ENCODE measurements at regions not wholly inside any gene's neighbourhood (a gene's known extent, or its start where the extent isn't known, plus 50 kb on each side); places are given as distances from the start of the nearest gene placed in this dataset.

DNA sequence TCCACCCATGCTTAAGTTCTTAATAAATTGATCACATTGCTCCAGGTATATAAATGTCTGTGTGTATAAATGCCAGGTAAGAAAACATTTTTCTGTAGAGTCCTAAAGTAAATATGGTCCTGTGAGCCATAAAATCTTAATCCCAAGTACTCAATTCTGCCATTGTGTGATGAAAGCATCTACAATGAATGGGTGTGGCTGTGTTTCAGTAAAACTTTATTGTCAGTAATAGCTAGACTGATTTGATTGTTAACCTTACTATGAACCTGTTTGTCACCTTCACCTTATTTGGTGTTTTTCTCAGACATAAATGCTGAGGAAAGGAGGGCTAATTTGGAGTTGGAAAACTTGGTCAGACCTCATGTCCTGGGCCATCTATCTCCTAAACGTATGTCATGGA is 683.5 kb upstream of the GRM7 start:
- Histone ChIP-seq H3K27me3 (no peaks in the 10 kb centered on the region), H3K4me3 (no peak overlapping the region), H3K9me3 (no peaks in the 10 kb centered on the region), H3K4me1 (no peaks in the 10 kb centered on the region), H3K36me3 (ENCODE audit: low read depth, missing control alignments) (no peaks in the 10 kb centered on the region), H3K27ac (no peak overlapping the region)
- intact Hi-C loops (cut with DNase I; ENCODE audit: low total_unique reads) = no loop called here
- 80 to 83% methylated on average over 1 of the region's 1 CpG for WGBS, 2 donors
- DNase-seq = no peak
- TF ChIP-seq CTCF (IDR thresholded peaks at IDR 0.05) (no peak), POLR2A (IDR thresholded peaks at IDR 0.05) (no peak)

DNA sequence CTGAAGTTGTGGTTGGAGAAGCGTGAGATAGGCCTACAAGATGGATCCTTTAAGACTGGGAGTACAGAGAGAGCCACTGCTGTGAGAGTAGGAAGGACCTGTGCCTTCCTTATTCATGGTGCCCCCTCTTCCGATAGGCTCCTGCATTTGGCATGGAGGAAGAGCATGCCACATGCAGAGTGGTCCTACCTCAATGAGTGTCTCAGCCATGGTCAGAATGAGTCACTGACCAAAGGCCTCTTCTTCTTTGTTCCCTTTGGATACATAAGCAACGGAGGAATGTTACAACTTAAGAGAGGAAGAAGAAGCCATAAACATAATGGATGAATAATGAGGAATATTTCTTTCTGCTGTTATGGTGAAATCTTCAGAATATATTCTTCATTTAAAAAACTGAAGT is 681.2 kb upstream of the GRM7 start:
- Histone ChIP-seq H3K4me3 (no peak overlapping the region), H3K36me3 (ENCODE audit: low read depth, missing control alignments) (no peaks in the 10 kb centered on the region), H3K9me3 (no peaks in the 10 kb centered on the region), H3K27ac (no peak overlapping the region), H3K27me3 (no peaks in the 10 kb centered on the region), H3K4me1 (no peaks in the 10 kb centered on the region)
- DNase-seq = no peak
- WGBS, 2 donors = 81 to 92% methylated on average over 3 of the region's 3 CpGs
- intact Hi-C loops (cut with DNase I; ENCODE audit: low total_unique reads) = no loop called here
- TF ChIP-seq CTCF (IDR thresholded peaks at IDR 0.05) = no peak
- TF ChIP-seq POLR2A (IDR thresholded peaks at IDR 0.05) = no peak

GRCh38 chr3:6180171-6180570 is 680.7 kb upstream of the GRM7 start:
- intact Hi-C loops (cut with DNase I; ENCODE audit: low total_unique reads) = no loop called here
- Histone ChIP-seq H3K4me1 (no peaks in the 10 kb centered on the region), H3K27ac (no peak overlapping the region), H3K9me3 (no peaks in the 10 kb centered on the region), H3K36me3 (ENCODE audit: low read depth, missing control alignments) (no peaks in the 10 kb centered on the region), H3K4me3 (no peak overlapping the region), H3K27me3 (no peaks in the 10 kb centered on the region)
- no peak for DNase-seq
- TF ChIP-seq POLR2A (IDR thresholded peaks at IDR 0.05) (no peak), CTCF (IDR thresholded peaks at IDR 0.05) (no peak)

- H3K36me3 ChIP-seq (ENCODE audit: low read depth, missing control alignments) = no peaks in the 10 kb centered on the region
- WGBS, 2 donors = 83 to 86% methylated on average over 5 of the region's 5 CpGs
- no peaks in the 10 kb centered on the region for H3K27me3 ChIP-seq
- no peak overlapping the region for H3K27ac ChIP-seq
- H3K4me3 ChIP-seq = no peak overlapping the region
- no peaks in the 10 kb centered on the region for H3K4me1 ChIP-seq
- no peaks in the 10 kb centered on the region for H3K9me3 ChIP-seq
- intact Hi-C loops (cut with DNase I; ENCODE audit: low total_unique reads) = no loop called here
- TF ChIP-seq CTCF (IDR thresholded peaks at IDR 0.05) (no peak), POLR2A (IDR thresholded peaks at IDR 0.05) (no peak)
- DNase-seq = no peak
Measured at GRCh38 chr3:6182476-6182875, 678.4 kb upstream of the GRM7 start.

DNA sequence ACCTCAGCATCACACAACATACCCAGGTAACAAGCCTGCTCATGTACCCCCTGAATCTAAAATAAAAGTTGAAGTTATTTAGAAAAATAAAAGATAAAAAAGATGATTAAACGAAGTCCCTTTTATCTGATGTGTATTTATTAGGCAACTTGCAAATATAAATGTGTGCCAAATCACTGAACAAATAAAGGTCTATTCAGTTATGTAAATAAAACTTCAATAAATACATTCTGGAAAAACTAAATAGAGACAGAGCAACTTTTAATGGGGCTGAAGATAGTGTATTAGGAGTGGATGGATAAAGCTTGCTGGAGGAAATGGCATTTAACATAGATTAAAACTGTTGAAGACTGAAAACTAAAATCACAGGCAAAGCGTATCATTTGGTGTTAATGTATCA is 678.0 kb upstream of the GRM7 start:
- H3K9me3 ChIP-seq = no peaks in the 10 kb centered on the region
- H3K27me3 ChIP-seq = no peaks in the 10 kb centered on the region
- no peak overlapping the region for H3K4me3 ChIP-seq
- no peak for DNase-seq
- no peak overlapping the region for H3K27ac ChIP-seq
- TF ChIP-seq CTCF (IDR thresholded peaks at IDR 0.05) = no peak
- TF ChIP-seq POLR2A (IDR thresholded peaks at IDR 0.05) = no peak
- WGBS, 2 donors = 81 to 91% methylated on average over 2 of the region's 2 CpGs
- no peaks in the 10 kb centered on the region for H3K36me3 ChIP-seq (ENCODE audit: low read depth, missing control alignments)
- no peaks in the 10 kb centered on the region for H3K4me1 ChIP-seq
- intact Hi-C loops (cut with DNase I; ENCODE audit: low total_unique reads) = no loop called here

Measured in testis (tissue), 2 donors.